GM23338 (cell line): ENCODE measurements at regions not wholly inside any gene's neighbourhood (a gene's known extent, or its start where the extent isn't known, plus 50 kb on each side); places are given as distances from the start of the nearest gene placed in this dataset.
"Not testable (repeated sequence)": the region's sequence is repeated elsewhere in the genome, so short reads cannot be mapped to it uniquely, and the experiment has no call there.

Source experiments
- ATAC-seq: fragments of 200-7000 bp; cut with Tn5 transposase; 3 replicates; pipeline ENCODE4 v1.9.1; 2020
- DNase-seq: peaks from one replicate; pipeline ENCODE4 v3.0.0-alpha.2; 2015; ENCODE audit warnings: low spot score
- H2AFZ ChIP-seq: fragments of 200-600 bp; sonication (generic); 2 replicates; pipeline ENCODE4 v1.8.0; 2016; ENCODE audit warnings: antibody characterized with exemption, mild to moderate bottlenecking, moderate library complexity
- H3F3A ChIP-seq: fragments of 200-600 bp; sonication (generic); replicated peaks from 2 replicates; pipeline ENCODE4 v1.8.0; 2017; ENCODE audit warnings: antibody characterized with exemption, mixed run types, low read depth
- H3K27ac ChIP-seq: fragments of 200-600 bp; sonication (generic); 2 replicates; pipeline ENCODE4 v1.6.1; 2016; ENCODE audit warnings: low read depth
- H3K27me3 ChIP-seq: fragments of 200-600 bp; sonication (generic); 2 replicates; pipeline ENCODE4 v1.8.0; 2016; ENCODE audit warnings: mild to moderate bottlenecking, mixed run types, moderate library complexity; ENCODE audit not compliant: insufficient read depth
- H3K36me3 ChIP-seq: fragments of 200-600 bp; sonication (generic); 2 replicates; pipeline ENCODE4 v1.8.0; 2016; ENCODE audit warnings: mild to moderate bottlenecking; ENCODE audit not compliant: insufficient read depth
- H3K4me1 ChIP-seq: fragments of 200-600 bp; sonication (generic); 2 replicates; pipeline ENCODE4 v1.8.0; 2016; ENCODE audit warnings: mild to moderate bottlenecking, moderate library complexity; ENCODE audit not compliant: insufficient read depth
- H3K4me2 ChIP-seq: fragments of 200-600 bp; sonication (generic); 2 replicates; pipeline ENCODE4 v1.7.1; 2017; ENCODE audit warnings: mixed run types
- H3K4me3 ChIP-seq: fragments of 200-600 bp; sonication (generic); 2 replicates; pipeline ENCODE4 v1.6.1; 2016; ENCODE audit warnings: mixed run types
- H3K79me2 ChIP-seq: fragments of 200-600 bp; sonication (generic); replicated peaks from 2 replicates; pipeline ENCODE4 v1.8.0; 2017; ENCODE audit warnings: mild to moderate bottlenecking; ENCODE audit not compliant: insufficient read depth
- H3K9me2 ChIP-seq: fragments of 200-600 bp; sonication (generic); 2 replicates; pipeline ENCODE4 v1.8.0; 2017; ENCODE audit not compliant: insufficient read depth
- H4K20me1 ChIP-seq: fragments of 200-600 bp; sonication (generic); replicated peaks from 2 replicates; pipeline ENCODE4 v1.8.0; 2017; ENCODE audit warnings: mild to moderate bottlenecking; ENCODE audit not compliant: insufficient read depth
- H3K27ac Mint-ChIP-seq: 2 replicates; pipeline ENCODE4 v1.8.0; 2020; ENCODE audit warnings: inconsistent platforms, mild to moderate bottlenecking, moderate library complexity, mixed read lengths
- H3K27me3 Mint-ChIP-seq: 3 replicates; pipeline ENCODE4 v1.8.0; 2022; ENCODE audit warnings: low read depth, mild to moderate bottlenecking, moderate library complexity, mixed read lengths, inconsistent platforms; ENCODE audit not compliant: insufficient read depth, poor library complexity
- H3K36me3 Mint-ChIP-seq: 3 replicates; pipeline ENCODE4 v1.8.0; 2021; ENCODE audit warnings: low read depth, mild to moderate bottlenecking, inconsistent platforms, moderate library complexity, mixed read lengths
- H3K4me1 Mint-ChIP-seq: 3 replicates; pipeline ENCODE4 v1.8.0; 2020; ENCODE audit warnings: mild to moderate bottlenecking, inconsistent platforms, mixed read lengths
- H3K4me3 Mint-ChIP-seq: 3 replicates; pipeline ENCODE4 v1.8.0; 2021; ENCODE audit warnings: moderate library complexity, mild to moderate bottlenecking, inconsistent platforms, mixed read lengths
- H3K9me3 Mint-ChIP-seq: 3 replicates; pipeline ENCODE4 v1.8.0; 2020; ENCODE audit warnings: moderate library complexity, mild to moderate bottlenecking, inconsistent platforms, mixed read lengths
- CREB1 ChIP-seq: fragments of 250-450 bp; sonication (Bioruptor Pico); IDR thresholded peaks from 2 replicates; pipeline ENCODE4 v1.5.0; 2020; ENCODE audit warnings: low read depth, mild to moderate bottlenecking, moderate library complexity
- ETS1 ChIP-seq: IDR thresholded peaks from 2 replicates; pipeline ENCODE4 v1.6.1; 2016; ENCODE audit warnings: antibody characterized with exemption
- EZH2 ChIP-seq: fragments of 200-600 bp; sonication (generic); IDR thresholded peaks from one replicate; pipeline ENCODE4 v1.8.0; 2017; ENCODE audit warnings: antibody characterized with exemption, mild to moderate bottlenecking, low read depth; ENCODE audit not compliant: unreplicated experiment
- NANOG ChIP-seq: IDR thresholded peaks from 2 replicates; pipeline ENCODE4 v1.6.1; 2016; ENCODE audit warnings: antibody characterized with exemption, borderline replicate concordance
- STAT1 ChIP-seq: IDR thresholded peaks from one replicate; pipeline ENCODE4 v1.6.1; 2016; ENCODE audit warnings: antibody characterized with exemption; ENCODE audit not compliant: unreplicated experiment
- ZNF331 ChIP-seq: fragments of 250-450 bp; sonication (Bioruptor Pico); IDR thresholded peaks from 2 replicates; pipeline ENCODE4 v1.5.0; 2020; ENCODE audit warnings: low read depth, mild to moderate bottlenecking, moderate library complexity
- TF ChIP-seq, protein P1 (sequence below), 2 experiments: fragments of 200-600 bp in 1 of 2; sonication (generic) in 1 of 2; conservative IDR thresholded peaks; 2 replicates each; pipeline versions ENCODE4 v1.5.1 to v1.6.1; 2016 to 2017; ENCODE audit warnings: antibody characterized with exemption in 2 of 2, low read depth in 2 of 2, mild to moderate bottlenecking in 2 of 2, moderate library complexity in 1 of 2
- TF ChIP-seq, protein P2 (sequence below): IDR thresholded peaks from one replicate; pipeline ENCODE4 v1.6.1; 2018; ENCODE audit warnings: antibody characterized with exemption; ENCODE audit not compliant: unreplicated experiment

- peaks cover 32% of the 10 kb centered on the region for H3K9me3 Mint-ChIP-seq
- Histone ChIP-seq H3K27me3 (no peaks in the 10 kb centered on the region), H3K36me3 (no peaks in the 10 kb centered on the region), H3K4me1 (peaks cover 4% of the 10 kb centered on the region; the same call in 1 of the 2 replicates), H3K9me2 (no peaks in the 10 kb centered on the region), H4K20me1 (no peaks in the 10 kb centered on the region), H2AFZ (no peak overlapping the region), H3K4me2 (no peak overlapping the region), H3K79me2 (no peaks in the 10 kb centered on the region), H3F3A (no peaks in the 10 kb centered on the region), H3K4me3 (no peak overlapping the region), H3K27ac (no peak overlapping the region)
- TF ChIP-seq, protein P1, sequence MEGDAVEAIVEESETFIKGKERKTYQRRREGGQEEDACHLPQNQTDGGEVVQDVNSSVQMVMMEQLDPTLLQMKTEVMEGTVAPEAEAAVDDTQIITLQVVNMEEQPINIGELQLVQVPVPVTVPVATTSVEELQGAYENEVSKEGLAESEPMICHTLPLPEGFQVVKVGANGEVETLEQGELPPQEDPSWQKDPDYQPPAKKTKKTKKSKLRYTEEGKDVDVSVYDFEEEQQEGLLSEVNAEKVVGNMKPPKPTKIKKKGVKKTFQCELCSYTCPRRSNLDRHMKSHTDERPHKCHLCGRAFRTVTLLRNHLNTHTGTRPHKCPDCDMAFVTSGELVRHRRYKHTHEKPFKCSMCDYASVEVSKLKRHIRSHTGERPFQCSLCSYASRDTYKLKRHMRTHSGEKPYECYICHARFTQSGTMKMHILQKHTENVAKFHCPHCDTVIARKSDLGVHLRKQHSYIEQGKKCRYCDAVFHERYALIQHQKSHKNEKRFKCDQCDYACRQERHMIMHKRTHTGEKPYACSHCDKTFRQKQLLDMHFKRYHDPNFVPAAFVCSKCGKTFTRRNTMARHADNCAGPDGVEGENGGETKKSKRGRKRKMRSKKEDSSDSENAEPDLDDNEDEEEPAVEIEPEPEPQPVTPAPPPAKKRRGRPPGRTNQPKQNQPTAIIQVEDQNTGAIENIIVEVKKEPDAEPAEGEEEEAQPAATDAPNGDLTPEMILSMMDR (conservative IDR thresholded peaks at IDR 0.05; ENCODE audit: low read depth in 2 of 2), result no peak
- TF ChIP-seq ETS1 (no peak), EZH2 (no peak), STAT1 (no peak), ZNF331 (no peak), NANOG (no peak), CREB1 (CRISPR knock-in tag) (no peak)
- TF ChIP-seq, protein P2, sequence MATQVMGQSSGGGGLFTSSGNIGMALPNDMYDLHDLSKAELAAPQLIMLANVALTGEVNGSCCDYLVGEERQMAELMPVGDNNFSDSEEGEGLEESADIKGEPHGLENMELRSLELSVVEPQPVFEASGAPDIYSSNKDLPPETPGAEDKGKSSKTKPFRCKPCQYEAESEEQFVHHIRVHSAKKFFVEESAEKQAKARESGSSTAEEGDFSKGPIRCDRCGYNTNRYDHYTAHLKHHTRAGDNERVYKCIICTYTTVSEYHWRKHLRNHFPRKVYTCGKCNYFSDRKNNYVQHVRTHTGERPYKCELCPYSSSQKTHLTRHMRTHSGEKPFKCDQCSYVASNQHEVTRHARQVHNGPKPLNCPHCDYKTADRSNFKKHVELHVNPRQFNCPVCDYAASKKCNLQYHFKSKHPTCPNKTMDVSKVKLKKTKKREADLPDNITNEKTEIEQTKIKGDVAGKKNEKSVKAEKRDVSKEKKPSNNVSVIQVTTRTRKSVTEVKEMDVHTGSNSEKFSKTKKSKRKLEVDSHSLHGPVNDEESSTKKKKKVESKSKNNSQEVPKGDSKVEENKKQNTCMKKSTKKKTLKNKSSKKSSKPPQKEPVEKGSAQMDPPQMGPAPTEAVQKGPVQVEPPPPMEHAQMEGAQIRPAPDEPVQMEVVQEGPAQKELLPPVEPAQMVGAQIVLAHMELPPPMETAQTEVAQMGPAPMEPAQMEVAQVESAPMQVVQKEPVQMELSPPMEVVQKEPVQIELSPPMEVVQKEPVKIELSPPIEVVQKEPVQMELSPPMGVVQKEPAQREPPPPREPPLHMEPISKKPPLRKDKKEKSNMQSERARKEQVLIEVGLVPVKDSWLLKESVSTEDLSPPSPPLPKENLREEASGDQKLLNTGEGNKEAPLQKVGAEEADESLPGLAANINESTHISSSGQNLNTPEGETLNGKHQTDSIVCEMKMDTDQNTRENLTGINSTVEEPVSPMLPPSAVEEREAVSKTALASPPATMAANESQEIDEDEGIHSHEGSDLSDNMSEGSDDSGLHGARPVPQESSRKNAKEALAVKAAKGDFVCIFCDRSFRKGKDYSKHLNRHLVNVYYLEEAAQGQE, result no peak
- H3K4me1 Mint-ChIP-seq, result no peaks in the 10 kb centered on the region
- no peak for DNase-seq
- no peaks in the 10 kb centered on the region for H3K27me3 Mint-ChIP-seq
- peaks cover 26% of the 10 kb centered on the region for H3K36me3 Mint-ChIP-seq
- ATAC-seq, result no peak
- no peak overlapping the region for H3K4me3 Mint-ChIP-seq
- H3K27ac Mint-ChIP-seq, result no peak overlapping the region
Observed at GRCh38 chr5:52300703-52301372, 486.9 kb upstream of the ITGA1 start.

- DNase-seq, result peak; percentile 33
- ATAC-seq, H3K4me3 Mint-ChIP-seq, H3K27me3 Mint-ChIP-seq, H3K9me2 ChIP-seq, H4K20me1 ChIP-seq, H3K4me1 Mint-ChIP-seq, H2AFZ ChIP-seq, H3K4me1 ChIP-seq, H3K27ac ChIP-seq, H3K79me2 ChIP-seq, H3K27me3 ChIP-seq, H3K4me3 ChIP-seq, H3K4me2 ChIP-seq, H3K27ac Mint-ChIP-seq, H3K36me3 ChIP-seq, H3F3A ChIP-seq: not testable (repeated sequence)
- Mint-ChIP-seq H3K9me3 (peaks cover 48% of the 10 kb centered on the region), H3K36me3 (peaks cover 32% of the 10 kb centered on the region)
Observed at GRCh38 chr5:52304816-52305215, 482.9 kb upstream of the ITGA1 start.
